Upper lobe of left lung (tissue), 4 donors: ENCODE measurements at regions not wholly inside any gene's neighbourhood (a gene's known extent, or its start where the extent isn't known, plus 50 kb on each side); places are given as distances from the start of the nearest gene placed in this dataset.
"Not testable (repeated sequence)": the region's sequence is repeated elsewhere in the genome, so short reads cannot be mapped to it uniquely, and the experiment has no call there.

ENCODE experiments used
- EP300 ChIP-seq, 4 donors: sonication (generic); formaldehyde crosslinking; IDR thresholded peaks; one replicate each; pipeline ENCODE4 v1.5.1; 2017; ENCODE audit warnings: antibody characterized with exemption in 4 of 4, control low read depth in 2 of 4
- POLR2A ChIP-seq, 4 donors: fragments of 450-650 bp; IDR thresholded peaks; one replicate each; pipeline ENCODE4 v1.5.1; 2016 to 2017; ENCODE audit warnings: antibody characterized with exemption in 4 of 4, mild to moderate bottlenecking in 2 of 4
- POLR2AphosphoS5 ChIP-seq, 2 donors: sonication (generic); formaldehyde crosslinking; IDR thresholded peaks; one replicate each; pipeline ENCODE4 v1.5.1; 2017; ENCODE audit warnings: antibody characterized with exemption in 2 of 2
- TF ChIP-seq, protein P1 (sequence below), 6 experiments: fragments of 450-650 bp in 4 of 6; fragments of 200-600 bp in 2 of 6; sonication (generic) in 2 of 6; IDR thresholded peaks; one replicate each; pipeline ENCODE4 v1.5.1; 2016 to 2019; ENCODE audit warnings: antibody characterized with exemption in 6 of 6

DNA sequence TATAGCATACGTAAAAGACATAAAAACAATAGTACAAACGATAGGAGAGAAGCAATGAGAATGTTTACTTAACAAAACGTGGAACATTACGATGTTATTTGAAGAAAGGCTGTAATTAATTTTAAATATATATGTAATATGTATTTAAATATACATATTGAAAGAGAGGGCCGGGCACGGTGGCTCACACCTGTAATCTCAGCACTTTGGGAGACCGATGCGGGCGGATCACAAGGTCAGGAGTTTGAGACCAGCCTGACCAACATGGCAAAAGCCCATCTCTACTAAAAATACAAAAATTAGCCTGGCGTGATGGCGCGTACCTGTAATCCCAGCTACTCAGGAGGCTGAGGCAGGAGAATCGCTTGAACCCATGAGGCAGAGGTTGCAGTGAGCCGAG lies 605.3 kb downstream of the PYDC2 start:
- TF ChIP-seq, protein P1, sequence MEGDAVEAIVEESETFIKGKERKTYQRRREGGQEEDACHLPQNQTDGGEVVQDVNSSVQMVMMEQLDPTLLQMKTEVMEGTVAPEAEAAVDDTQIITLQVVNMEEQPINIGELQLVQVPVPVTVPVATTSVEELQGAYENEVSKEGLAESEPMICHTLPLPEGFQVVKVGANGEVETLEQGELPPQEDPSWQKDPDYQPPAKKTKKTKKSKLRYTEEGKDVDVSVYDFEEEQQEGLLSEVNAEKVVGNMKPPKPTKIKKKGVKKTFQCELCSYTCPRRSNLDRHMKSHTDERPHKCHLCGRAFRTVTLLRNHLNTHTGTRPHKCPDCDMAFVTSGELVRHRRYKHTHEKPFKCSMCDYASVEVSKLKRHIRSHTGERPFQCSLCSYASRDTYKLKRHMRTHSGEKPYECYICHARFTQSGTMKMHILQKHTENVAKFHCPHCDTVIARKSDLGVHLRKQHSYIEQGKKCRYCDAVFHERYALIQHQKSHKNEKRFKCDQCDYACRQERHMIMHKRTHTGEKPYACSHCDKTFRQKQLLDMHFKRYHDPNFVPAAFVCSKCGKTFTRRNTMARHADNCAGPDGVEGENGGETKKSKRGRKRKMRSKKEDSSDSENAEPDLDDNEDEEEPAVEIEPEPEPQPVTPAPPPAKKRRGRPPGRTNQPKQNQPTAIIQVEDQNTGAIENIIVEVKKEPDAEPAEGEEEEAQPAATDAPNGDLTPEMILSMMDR (IDR thresholded peaks at IDR 0.05), result not testable (repeated sequence)
- TF ChIP-seq POLR2A, POLR2AphosphoS5, EP300 (IDR thresholded peaks at IDR 0.05): not testable (repeated sequence)
